GM23338 (cell line): ENCODE measurements at regions not wholly inside any gene's neighbourhood (a gene's known extent, or its start where the extent isn't known, plus 50 kb on each side); places are given as distances from the start of the nearest gene placed in this dataset.

Source experiments
- ATAC-seq: fragments of 200-7000 bp; cut with Tn5 transposase; 3 replicates; pipeline ENCODE4 v1.9.1; 2020
- DNase-seq: peaks from one replicate; pipeline ENCODE4 v3.0.0-alpha.2; 2015; ENCODE audit warnings: low spot score
- H2AFZ ChIP-seq: fragments of 200-600 bp; sonication (generic); 2 replicates; pipeline ENCODE4 v1.8.0; 2016; ENCODE audit warnings: antibody characterized with exemption, mild to moderate bottlenecking, moderate library complexity
- H3F3A ChIP-seq: fragments of 200-600 bp; sonication (generic); replicated peaks from 2 replicates; pipeline ENCODE4 v1.8.0; 2017; ENCODE audit warnings: antibody characterized with exemption, mixed run types, low read depth
- H3K27ac ChIP-seq: fragments of 200-600 bp; sonication (generic); 2 replicates; pipeline ENCODE4 v1.6.1; 2016; ENCODE audit warnings: low read depth
- H3K27me3 ChIP-seq: fragments of 200-600 bp; sonication (generic); 2 replicates; pipeline ENCODE4 v1.8.0; 2016; ENCODE audit warnings: mild to moderate bottlenecking, mixed run types, moderate library complexity; ENCODE audit not compliant: insufficient read depth
- H3K36me3 ChIP-seq: fragments of 200-600 bp; sonication (generic); 2 replicates; pipeline ENCODE4 v1.8.0; 2016; ENCODE audit warnings: mild to moderate bottlenecking; ENCODE audit not compliant: insufficient read depth
- H3K4me1 ChIP-seq: fragments of 200-600 bp; sonication (generic); 2 replicates; pipeline ENCODE4 v1.8.0; 2016; ENCODE audit warnings: mild to moderate bottlenecking, moderate library complexity; ENCODE audit not compliant: insufficient read depth
- H3K4me2 ChIP-seq: fragments of 200-600 bp; sonication (generic); 2 replicates; pipeline ENCODE4 v1.7.1; 2017; ENCODE audit warnings: mixed run types
- H3K4me3 ChIP-seq: fragments of 200-600 bp; sonication (generic); 2 replicates; pipeline ENCODE4 v1.6.1; 2016; ENCODE audit warnings: mixed run types
- H3K79me2 ChIP-seq: fragments of 200-600 bp; sonication (generic); replicated peaks from 2 replicates; pipeline ENCODE4 v1.8.0; 2017; ENCODE audit warnings: mild to moderate bottlenecking; ENCODE audit not compliant: insufficient read depth
- H3K9me2 ChIP-seq: fragments of 200-600 bp; sonication (generic); 2 replicates; pipeline ENCODE4 v1.8.0; 2017; ENCODE audit not compliant: insufficient read depth
- H4K20me1 ChIP-seq: fragments of 200-600 bp; sonication (generic); replicated peaks from 2 replicates; pipeline ENCODE4 v1.8.0; 2017; ENCODE audit warnings: mild to moderate bottlenecking; ENCODE audit not compliant: insufficient read depth
- H3K27ac Mint-ChIP-seq: 2 replicates; pipeline ENCODE4 v1.8.0; 2020; ENCODE audit warnings: inconsistent platforms, mild to moderate bottlenecking, moderate library complexity, mixed read lengths
- H3K27me3 Mint-ChIP-seq: 3 replicates; pipeline ENCODE4 v1.8.0; 2022; ENCODE audit warnings: low read depth, mild to moderate bottlenecking, moderate library complexity, mixed read lengths, inconsistent platforms; ENCODE audit not compliant: insufficient read depth, poor library complexity
- H3K36me3 Mint-ChIP-seq: 3 replicates; pipeline ENCODE4 v1.8.0; 2021; ENCODE audit warnings: low read depth, mild to moderate bottlenecking, inconsistent platforms, moderate library complexity, mixed read lengths
- H3K4me1 Mint-ChIP-seq: 3 replicates; pipeline ENCODE4 v1.8.0; 2020; ENCODE audit warnings: mild to moderate bottlenecking, inconsistent platforms, mixed read lengths
- H3K4me3 Mint-ChIP-seq: 3 replicates; pipeline ENCODE4 v1.8.0; 2021; ENCODE audit warnings: moderate library complexity, mild to moderate bottlenecking, inconsistent platforms, mixed read lengths
- H3K9me3 Mint-ChIP-seq: 3 replicates; pipeline ENCODE4 v1.8.0; 2020; ENCODE audit warnings: moderate library complexity, mild to moderate bottlenecking, inconsistent platforms, mixed read lengths
- CREB1 ChIP-seq: fragments of 250-450 bp; sonication (Bioruptor Pico); IDR thresholded peaks from 2 replicates; pipeline ENCODE4 v1.5.0; 2020; ENCODE audit warnings: low read depth, mild to moderate bottlenecking, moderate library complexity
- EZH2 ChIP-seq: fragments of 200-600 bp; sonication (generic); IDR thresholded peaks from one replicate; pipeline ENCODE4 v1.8.0; 2017; ENCODE audit warnings: antibody characterized with exemption, mild to moderate bottlenecking, low read depth; ENCODE audit not compliant: unreplicated experiment
- EZH2phosphoT487 ChIP-seq: fragments of 200-600 bp; sonication (generic); IDR thresholded peaks from one replicate; pipeline ENCODE4 v1.8.1; 2018; ENCODE audit warnings: antibody characterized with exemption; ENCODE audit not compliant: unreplicated experiment
- JUNB ChIP-seq: IDR thresholded peaks from one replicate; pipeline ENCODE4 v1.6.1; 2016; ENCODE audit warnings: antibody characterized with exemption; ENCODE audit not compliant: unreplicated experiment
- NANOG ChIP-seq: IDR thresholded peaks from 2 replicates; pipeline ENCODE4 v1.6.1; 2016; ENCODE audit warnings: antibody characterized with exemption, borderline replicate concordance
- POLR2AphosphoS5 ChIP-seq: IDR thresholded peaks from 2 replicates; pipeline ENCODE4 v1.6.1; 2016; ENCODE audit warnings: antibody characterized with exemption, low read depth
- REST ChIP-seq: IDR thresholded peaks from one replicate; pipeline ENCODE4 v1.6.1; 2018; ENCODE audit warnings: antibody characterized with exemption; ENCODE audit not compliant: unreplicated experiment
- STAT1 ChIP-seq: IDR thresholded peaks from one replicate; pipeline ENCODE4 v1.6.1; 2016; ENCODE audit warnings: antibody characterized with exemption; ENCODE audit not compliant: unreplicated experiment
- ZNF114 ChIP-seq: fragments of 250-450 bp; sonication (Bioruptor Pico); IDR thresholded peaks from 2 replicates; pipeline ENCODE4 v1.5.0; 2020; ENCODE audit warnings: mild to moderate bottlenecking, moderate library complexity
- TF ChIP-seq, protein P1 (sequence below): IDR thresholded peaks from 2 replicates; pipeline ENCODE4 v1.6.1; 2016; ENCODE audit warnings: antibody characterized with exemption

DNA sequence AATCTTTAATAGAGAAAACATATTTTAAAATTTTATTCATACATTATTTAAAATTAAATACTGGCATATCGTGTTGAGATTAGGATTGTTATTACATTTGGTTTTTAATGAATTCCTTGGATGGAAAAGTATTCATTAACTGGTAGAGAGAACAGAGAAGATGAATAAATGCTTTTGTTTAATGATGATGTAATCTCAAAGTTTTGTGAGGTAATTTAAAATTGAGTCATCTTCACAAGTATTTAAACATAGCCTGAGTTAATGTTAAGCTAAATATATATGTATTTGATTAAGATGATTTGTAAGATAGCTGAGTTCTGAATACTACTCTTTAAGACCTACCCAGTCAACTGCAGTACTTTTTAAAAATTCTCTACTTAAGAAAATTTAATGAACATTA lies 713.4 kb upstream of the VRK2 start:
- 0 out of 3 replicates have a peak, but pooled peaks cover 2% of the 10 kb centered on the region for H3K4me1 Mint-ChIP-seq
- no peaks in the 10 kb centered on the region for H3K27me3 Mint-ChIP-seq

DNA sequence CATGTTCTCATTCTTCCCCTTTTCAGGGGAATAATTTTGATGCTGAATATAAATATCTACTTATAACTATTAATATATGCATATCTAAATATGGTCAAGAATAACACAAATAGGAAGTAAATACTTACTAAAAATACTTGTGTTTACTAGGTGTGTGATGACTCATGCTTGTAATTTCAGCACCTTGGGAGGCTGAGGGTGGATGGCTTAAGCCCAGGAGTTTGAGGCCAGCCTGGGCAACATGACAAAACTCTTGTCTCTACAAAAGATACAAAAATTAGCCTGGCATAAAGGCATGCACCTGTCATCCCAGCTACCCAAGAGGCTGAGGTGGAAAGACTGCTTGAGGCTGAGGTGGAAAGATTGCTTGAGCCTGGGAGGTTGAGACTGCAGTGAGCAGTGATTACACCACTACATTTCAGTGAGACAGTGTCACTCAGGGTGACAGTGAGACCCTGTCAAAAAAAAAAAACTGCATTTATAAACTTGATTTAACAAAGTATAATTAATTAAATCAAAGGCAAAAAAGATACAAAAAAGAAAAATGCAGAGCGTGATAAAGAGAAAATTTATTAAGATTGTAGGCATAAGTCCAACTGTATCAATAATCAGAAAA lies 703.1 kb upstream of the VRK2 start:
- no peak overlapping the region for H3K27ac Mint-ChIP-seq
- Histone ChIP-seq H3K4me1 (no peaks in the 10 kb centered on the region), H3K27ac (no peak overlapping the region), H3K36me3 (no peaks in the 10 kb centered on the region), H4K20me1 (no peaks in the 10 kb centered on the region), H2AFZ (no peak overlapping the region), H3F3A (no peaks in the 10 kb centered on the region), H3K4me2 (no peak overlapping the region), H3K9me2 (0 out of 2 replicates have a peak, but pooled peaks cover 3% of the 10 kb centered on the region), H3K4me3 (no peak overlapping the region), H3K27me3 (no peaks in the 10 kb centered on the region), H3K79me2 (no peaks in the 10 kb centered on the region)
- no peak for TF ChIP-seq JUNB
- no peak for TF ChIP-seq NANOG
- no peak for TF ChIP-seq EZH2phosphoT487
- TF ChIP-seq, protein P1, sequence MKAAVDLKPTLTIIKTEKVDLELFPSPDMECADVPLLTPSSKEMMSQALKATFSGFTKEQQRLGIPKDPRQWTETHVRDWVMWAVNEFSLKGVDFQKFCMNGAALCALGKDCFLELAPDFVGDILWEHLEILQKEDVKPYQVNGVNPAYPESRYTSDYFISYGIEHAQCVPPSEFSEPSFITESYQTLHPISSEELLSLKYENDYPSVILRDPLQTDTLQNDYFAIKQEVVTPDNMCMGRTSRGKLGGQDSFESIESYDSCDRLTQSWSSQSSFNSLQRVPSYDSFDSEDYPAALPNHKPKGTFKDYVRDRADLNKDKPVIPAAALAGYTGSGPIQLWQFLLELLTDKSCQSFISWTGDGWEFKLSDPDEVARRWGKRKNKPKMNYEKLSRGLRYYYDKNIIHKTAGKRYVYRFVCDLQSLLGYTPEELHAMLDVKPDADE, result no peak
- no peak for TF ChIP-seq STAT1
- TF ChIP-seq POLR2AphosphoS5, result no peak
- TF ChIP-seq REST, result no peak
- TF ChIP-seq EZH2, result no peak
- no peak overlapping the region for H3K4me3 Mint-ChIP-seq
- no peaks in the 10 kb centered on the region for H3K36me3 Mint-ChIP-seq
- ATAC-seq (no peak), DNase-seq (no peak)
- no peaks in the 10 kb centered on the region for H3K4me1 Mint-ChIP-seq
- H3K9me3 Mint-ChIP-seq, result peaks cover 4% of the 10 kb centered on the region; the same call in 1 of the 3 replicates
- no peaks in the 10 kb centered on the region for H3K27me3 Mint-ChIP-seq

More for the DNA sequence above, 713.4 kb upstream of the VRK2 start:
- no peak overlapping the region for H2AFZ ChIP-seq
- no peaks in the 10 kb centered on the region for H3K36me3 ChIP-seq
- H3K79me2 ChIP-seq, result no peaks in the 10 kb centered on the region
- H3F3A ChIP-seq, result no peaks in the 10 kb centered on the region
- no peak overlapping the region for H3K4me2 ChIP-seq
- H3K27me3 ChIP-seq, result no peaks in the 10 kb centered on the region
- H3K27ac ChIP-seq, result no peak overlapping the region
- Mint-ChIP-seq H3K36me3 (no peaks in the 10 kb centered on the region; the same call in 2 of the 3 replicates), H3K27ac (no peak overlapping the region), H3K4me3 (no peak overlapping the region), H3K9me3 (peaks cover 4% of the 10 kb centered on the region; the same call in 1 of the 3 replicates)
- H4K20me1 ChIP-seq, result no peaks in the 10 kb centered on the region
- ATAC-seq, result no peak
- no peak for DNase-seq
- no peaks in the 10 kb centered on the region for H3K9me2 ChIP-seq
- no peak overlapping the region for H3K4me3 ChIP-seq
- H3K4me1 ChIP-seq, result no peaks in the 10 kb centered on the region
- TF ChIP-seq ZNF114 (CRISPR knock-in tag) (no peak), CREB1 (CRISPR knock-in tag) (no peak)
